ENCODE measurements at regions not wholly inside any gene's neighbourhood (a gene's known extent, or its start where the extent isn't known, plus 50 kb on each side); places are given as distances from the start of the nearest gene placed in this dataset.

DNA sequence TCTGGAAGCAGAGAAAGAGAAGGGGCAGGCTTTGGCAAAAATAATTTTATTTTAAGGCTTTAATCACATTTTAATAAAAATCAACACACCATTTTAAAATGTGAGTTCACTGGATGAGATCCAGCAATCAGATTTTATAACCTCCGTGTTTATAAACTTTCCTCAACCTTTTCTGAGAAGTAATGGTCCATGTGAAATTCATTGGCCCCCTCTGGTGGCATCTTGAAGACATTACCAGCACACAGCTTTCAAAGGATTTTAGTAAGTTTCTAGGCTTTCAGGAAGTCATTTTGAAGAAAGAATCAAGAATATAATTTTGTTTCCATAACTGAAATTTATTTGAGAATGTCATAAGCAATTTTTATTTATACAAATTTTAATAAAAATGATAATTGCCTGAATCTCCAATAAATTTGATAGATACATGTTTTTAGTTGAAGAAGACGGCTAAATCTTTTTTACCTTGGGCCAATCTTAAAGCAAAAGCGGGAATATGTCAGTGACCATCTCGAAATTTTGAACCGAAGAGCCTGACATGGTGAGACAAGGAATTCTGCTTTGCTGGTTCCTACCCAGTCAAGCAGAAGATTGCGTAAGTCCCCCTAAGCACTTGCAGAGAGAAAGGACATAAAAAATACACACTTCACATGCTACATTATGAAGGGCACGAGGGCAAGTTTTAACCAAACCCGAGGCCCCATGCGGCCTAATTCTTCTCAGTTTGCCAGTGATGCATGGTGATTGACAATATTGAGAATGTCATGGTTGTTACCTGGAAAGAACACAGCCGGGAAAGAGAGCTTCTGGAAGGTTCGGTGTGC is 128.4 kb upstream of the CBLN2 start:
- ChIA-PET CTCF (interaction anchor here (0.6 to 3.5 kb wide), 22 partner anchors 9 to 1274 kb away, joined by 3 to 52 read pairs (median 4); partner anchors contain the start of gene CBLN2), RAD21 (ENCODE audit: unreplicated experiment) (interaction anchor here (0.5 to 3.2 kb wide), 3 partner anchors 10 to 402 kb away, joined by 3 to 36 read pairs (median 5); no protein-coding TSS in a partner anchor), SMC1A (ENCODE audit: uncharacterized antibody, unreplicated experiment) (interaction anchor here (0.7 to 4.6 kb wide), 9 partner anchors 9 to 823 kb away, joined by 3 to 39 read pairs (median 3); partner anchors contain the start of gene CBLN2), POLR2A (no interaction called here)
- no peaks in the 10 kb centered on the region for H3K36me3 ChIP-seq (ENCODE audit: control insufficient read depth in 2 of 2, insufficient read depth in 2 of 2, low read length in 1 of 2)
- WGBS (ENCODE audit: insufficient coverage, insufficient replicate concordance, low lambda C conversion rate, missing lambda C conversion rate), result 12% methylated on average over 11 of the region's 11 CpGs
- no peak overlapping the region; the same call in 1 of the 2 replicates for H3K9ac ChIP-seq (ENCODE audit: control insufficient read depth, insufficient read depth, low read length)
- intact Hi-C loops (cut with micrococcal nuclease; ENCODE audit: unreplicated experiment), result loop anchor here (1.0 to 10.0 kb wide), 4 partner anchors 19 to 488 kb away; no protein-coding TSS in a partner anchor
- H3K4me3 ChIP-seq, result no peak overlapping the region
- peak overlapping the region; percentile 23; the same call in 1 of the 2 replicates for H3K4me2 ChIP-seq (ENCODE audit: control insufficient read depth, insufficient read depth)
- ATAC-seq (peak; percentile 43), FAIRE-seq (no peak), DNase-seq (ENCODE audit: low read depth, low spot score) (no peak)
- in situ Hi-C loops (cut with MboI), result no loop called here
- no peak overlapping the region for H3K27ac ChIP-seq (ENCODE audit: control insufficient read depth, insufficient read depth)
- peaks cover 24% of the 10 kb centered on the region for H3K4me1 ChIP-seq (ENCODE audit: control insufficient read depth, insufficient read depth, low read length)
- H3K79me2 ChIP-seq (ENCODE audit: control insufficient read depth, insufficient read depth, low read length), result no peaks in the 10 kb centered on the region
- no peaks in the 10 kb centered on the region for H3K27me3 ChIP-seq (replicated peaks in 1 of 2; ENCODE audit: control insufficient read depth in 2 of 2, insufficient read depth in 2 of 2, low read length in 1 of 2)
- no TSS peak for BruUV-seq (replicated peaks)
- H2AFZ ChIP-seq (ENCODE audit: control insufficient read depth, low read depth, low read length), result peak overlapping the region; percentile 57
- H4K20me1 ChIP-seq (ENCODE audit: control insufficient read depth, insufficient read depth), result no peaks in the 10 kb centered on the region
- H3K9me3 ChIP-seq (replicated peaks; ENCODE audit: control insufficient read depth, insufficient read depth, low read length), result no peaks in the 10 kb centered on the region
- no peak for TF ChIP-seq PML (IDR thresholded peaks at IDR 0.05; ENCODE audit: low read length)
- no peak for TF ChIP-seq ZBED1 (IDR thresholded peaks at IDR 0.05; ENCODE audit: borderline replicate concordance)
- no peak for TF ChIP-seq FOXM1 (IDR thresholded peaks at IDR 0.05; ENCODE audit: low read depth, low read length)
- no peak for TF ChIP-seq IRF4 (IDR thresholded peaks at IDR 0.05; ENCODE audit: low read depth, low read length)
- TF ChIP-seq MTA3 (IDR thresholded peaks at IDR 0.05; ENCODE audit: borderline replicate concordance, low read length), result no peak
- peak; percentile 89 for TF ChIP-seq RAD21 (IDR thresholded peaks at IDR 0.05; ENCODE audit: insufficient read depth, low read depth, low read length)
- TF ChIP-seq CREM (IDR thresholded peaks at IDR 0.05; ENCODE audit: low read depth), result no peak
- TF ChIP-seq MEF2A (IDR thresholded peaks at IDR 0.05; ENCODE audit: insufficient read depth, low read depth, low read length), result no peak
- TF ChIP-seq ASH2L (IDR thresholded peaks at IDR 0.05; ENCODE audit: borderline replicate concordance, low read depth), result no peak
- TF ChIP-seq NR2C2 (IDR thresholded peaks at IDR 0.05; ENCODE audit: borderline replicate concordance, control insufficient read depth, insufficient read length, low read depth), result no peak
- TF ChIP-seq, protein P1, sequence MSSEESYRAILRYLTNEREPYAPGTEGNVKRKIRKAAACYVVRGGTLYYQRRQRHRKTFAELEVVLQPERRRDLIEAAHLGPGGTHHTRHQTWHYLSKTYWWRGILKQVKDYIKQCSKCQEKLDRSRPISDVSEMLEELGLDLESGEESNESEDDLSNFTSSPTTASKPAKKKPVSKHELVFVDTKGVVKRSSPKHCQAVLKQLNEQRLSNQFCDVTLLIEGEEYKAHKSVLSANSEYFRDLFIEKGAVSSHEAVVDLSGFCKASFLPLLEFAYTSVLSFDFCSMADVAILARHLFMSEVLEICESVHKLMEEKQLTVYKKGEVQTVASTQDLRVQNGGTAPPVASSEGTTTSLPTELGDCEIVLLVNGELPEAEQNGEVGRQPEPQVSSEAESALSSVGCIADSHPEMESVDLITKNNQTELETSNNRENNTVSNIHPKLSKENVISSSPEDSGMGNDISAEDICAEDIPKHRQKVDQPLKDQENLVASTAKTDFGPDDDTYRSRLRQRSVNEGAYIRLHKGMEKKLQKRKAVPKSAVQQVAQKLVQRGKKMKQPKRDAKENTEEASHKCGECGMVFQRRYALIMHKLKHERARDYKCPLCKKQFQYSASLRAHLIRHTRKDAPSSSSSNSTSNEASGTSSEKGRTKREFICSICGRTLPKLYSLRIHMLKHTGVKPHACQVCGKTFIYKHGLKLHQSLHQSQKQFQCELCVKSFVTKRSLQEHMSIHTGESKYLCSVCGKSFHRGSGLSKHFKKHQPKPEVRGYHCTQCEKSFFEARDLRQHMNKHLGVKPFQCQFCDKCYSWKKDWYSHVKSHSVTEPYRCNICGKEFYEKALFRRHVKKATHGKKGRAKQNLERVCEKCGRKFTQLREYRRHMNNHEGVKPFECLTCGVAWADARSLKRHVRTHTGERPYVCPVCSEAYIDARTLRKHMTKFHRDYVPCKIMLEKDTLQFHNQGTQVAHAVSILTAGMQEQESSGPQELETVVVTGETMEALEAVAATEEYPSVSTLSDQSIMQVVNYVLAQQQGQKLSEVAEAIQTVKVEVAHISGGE (CRISPR knock-in tag; IDR thresholded peaks at IDR 0.05), result no peak
- no peak for TF ChIP-seq SMAD1 (IDR thresholded peaks at IDR 0.05; ENCODE audit: low read depth, partially characterized antibody)
- peak; percentile 78; the same call in 1 of the 2 replicates for TF ChIP-seq SMC3 (IDR thresholded peaks at IDR 0.05; ENCODE audit: borderline replicate concordance, low read length)
- no peak for TF ChIP-seq SUPT20H (IDR thresholded peaks at IDR 0.05; ENCODE audit: borderline replicate concordance, control insufficient read depth, low read depth, low read length)
- TF ChIP-seq WRNIP1 (IDR thresholded peaks at IDR 0.05; ENCODE audit: borderline replicate concordance, low read depth, low read length), result no peak
- no peak for TF ChIP-seq IKZF1 (conservative IDR thresholded peaks at IDR 0.05)
- no peak for TF ChIP-seq NR2F1 (conservative IDR thresholded peaks at IDR 0.05)
- no peak for TF ChIP-seq ZNF217 (IDR thresholded peaks at IDR 0.05)
- no peak for TF ChIP-seq FOS (IDR thresholded peaks at IDR 0.05; ENCODE audit: borderline replicate concordance, extremely low read depth, insufficient read length)
- TF ChIP-seq, protein P2, sequence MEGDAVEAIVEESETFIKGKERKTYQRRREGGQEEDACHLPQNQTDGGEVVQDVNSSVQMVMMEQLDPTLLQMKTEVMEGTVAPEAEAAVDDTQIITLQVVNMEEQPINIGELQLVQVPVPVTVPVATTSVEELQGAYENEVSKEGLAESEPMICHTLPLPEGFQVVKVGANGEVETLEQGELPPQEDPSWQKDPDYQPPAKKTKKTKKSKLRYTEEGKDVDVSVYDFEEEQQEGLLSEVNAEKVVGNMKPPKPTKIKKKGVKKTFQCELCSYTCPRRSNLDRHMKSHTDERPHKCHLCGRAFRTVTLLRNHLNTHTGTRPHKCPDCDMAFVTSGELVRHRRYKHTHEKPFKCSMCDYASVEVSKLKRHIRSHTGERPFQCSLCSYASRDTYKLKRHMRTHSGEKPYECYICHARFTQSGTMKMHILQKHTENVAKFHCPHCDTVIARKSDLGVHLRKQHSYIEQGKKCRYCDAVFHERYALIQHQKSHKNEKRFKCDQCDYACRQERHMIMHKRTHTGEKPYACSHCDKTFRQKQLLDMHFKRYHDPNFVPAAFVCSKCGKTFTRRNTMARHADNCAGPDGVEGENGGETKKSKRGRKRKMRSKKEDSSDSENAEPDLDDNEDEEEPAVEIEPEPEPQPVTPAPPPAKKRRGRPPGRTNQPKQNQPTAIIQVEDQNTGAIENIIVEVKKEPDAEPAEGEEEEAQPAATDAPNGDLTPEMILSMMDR (IDR thresholded peaks at IDR 0.05 in 2 of 3, conservative IDR thresholded peaks at IDR 0.05 in 1 of 3; ENCODE audit: control insufficient read depth in 2 of 3, extremely low read depth in 1 of 3, insufficient read depth in 1 of 3, low read depth in 3 of 3, low read length in 3 of 3), result peak; percentile 71 to 76 (median 73)
